Loucy (cell line): ENCODE measurements at regions not wholly inside any gene's neighbourhood (a gene's known extent, or its start where the extent isn't known, plus 50 kb on each side); places are given as distances from the start of the nearest gene placed in this dataset.
"Not testable (repeated sequence)": the region's sequence is repeated elsewhere in the genome, so short reads cannot be mapped to it uniquely, and the experiment has no call there.

Experiments
- CTCF ChIP-seq: fragments of 200-600 bp; sonication (generic); conservative IDR thresholded peaks from 2 replicates; pipeline ENCODE4 v1.5.1; 2014; ENCODE audit warnings: mild to moderate bottlenecking, antibody characterized with exemption, low read length
- EZH2phosphoT487 ChIP-seq: fragments of 200-600 bp; IDR thresholded peaks from 2 replicates; pipeline ENCODE4 v1.6.1; 2018; ENCODE audit warnings: antibody characterized with exemption, mild to moderate bottlenecking, moderate library complexity, borderline replicate concordance

GRCh38 chr10:4597898-4598297, 228.1 kb upstream of the AKR1E2 start:
- TF ChIP-seq CTCF, EZH2phosphoT487: not testable (repeated sequence)
